HL-60 (cell line): ENCODE measurements at regions not wholly inside any gene's neighbourhood (a gene's known extent, or its start where the extent isn't known, plus 50 kb on each side); places are given as distances from the start of the nearest gene placed in this dataset.
"Not testable (repeated sequence)": the region's sequence is repeated elsewhere in the genome, so short reads cannot be mapped to it uniquely, and the experiment has no call there.

Experiments used
- DNase-seq, 2 experiments: peaks; one replicate each; pipeline ENCODE4 v3.0.0-alpha.2; 2010 to 2020; ENCODE audit warnings: low read depth in 1 of 2, low spot score in 1 of 2
- H3K27ac ChIP-seq: fragments of 250-450 bp; sonication (Bioruptor Pico); replicated peaks from 2 replicates; pipeline ENCODE4 v1.5.1; 2020; ENCODE audit warnings: mild to moderate bottlenecking, moderate library complexity
- H3K27me3 ChIP-seq: fragments of 250-450 bp; sonication (Bioruptor Pico); 2 replicates; pipeline ENCODE4 v1.5.1; 2021; ENCODE audit warnings: mild to moderate bottlenecking, moderate library complexity; ENCODE audit not compliant: insufficient read depth, poor library complexity, severe bottlenecking
- H3K4me3 ChIP-seq: replicated peaks from 2 replicates; pipeline ENCODE4 v1.5.1; 2011; ENCODE audit warnings: mild to moderate bottlenecking, control low read depth, low read length; ENCODE audit not compliant: insufficient read depth
- GABPA ChIP-seq: IDR thresholded peaks from 2 replicates; pipeline ENCODE4 v1.6.1; 2012; ENCODE audit warnings: low read depth
- POLR2AphosphoS5 ChIP-seq: IDR thresholded peaks from 2 replicates; pipeline ENCODE4 v1.6.1; 2012; ENCODE audit warnings: low read depth
- REST ChIP-seq: IDR thresholded peaks from 2 replicates; pipeline ENCODE4 v1.6.1; 2012; ENCODE audit warnings: low read depth; ENCODE audit not compliant: insufficient replicate concordance
- SPI1 ChIP-seq: IDR thresholded peaks from 2 replicates; pipeline ENCODE4 v1.6.1; 2012; ENCODE audit warnings: low read depth, mild to moderate bottlenecking, borderline replicate concordance
- TF ChIP-seq, protein P1 (sequence below): IDR thresholded peaks from one replicate; pipeline ENCODE4 v1.5.1; 2011; ENCODE audit warnings: low read length, control low read depth, inconsistent platforms; ENCODE audit not compliant: insufficient read depth

DNA sequence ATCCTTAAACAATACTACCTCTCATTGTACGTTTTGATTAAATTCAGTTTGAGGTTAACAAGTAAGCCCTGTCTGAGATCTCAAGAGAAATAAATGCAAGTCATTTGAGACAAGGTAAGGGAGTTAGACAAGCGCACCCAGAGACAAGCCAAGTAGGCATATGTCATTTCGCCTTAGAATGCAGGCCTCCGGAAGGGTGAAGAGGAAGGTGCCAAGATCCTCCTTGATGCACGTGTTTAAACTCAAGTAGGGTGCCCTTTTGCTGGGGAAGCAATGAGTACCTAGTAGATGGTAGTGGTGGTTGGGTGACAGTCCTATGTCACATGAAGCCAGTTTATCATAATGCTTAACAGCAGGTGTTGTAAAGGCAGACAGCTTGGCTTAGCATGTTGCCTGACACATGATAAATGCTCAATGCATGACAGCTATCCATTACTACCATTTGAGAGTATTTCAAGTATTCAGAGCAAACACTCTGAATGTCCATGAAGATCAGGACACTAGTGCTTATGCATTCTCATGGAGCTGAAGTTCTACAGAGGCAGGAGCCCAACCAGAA is 415.9 kb downstream of the TMEM135 start:
- TF ChIP-seq POLR2AphosphoS5 (no peak), GABPA (no peak)
- TF ChIP-seq, protein P1, sequence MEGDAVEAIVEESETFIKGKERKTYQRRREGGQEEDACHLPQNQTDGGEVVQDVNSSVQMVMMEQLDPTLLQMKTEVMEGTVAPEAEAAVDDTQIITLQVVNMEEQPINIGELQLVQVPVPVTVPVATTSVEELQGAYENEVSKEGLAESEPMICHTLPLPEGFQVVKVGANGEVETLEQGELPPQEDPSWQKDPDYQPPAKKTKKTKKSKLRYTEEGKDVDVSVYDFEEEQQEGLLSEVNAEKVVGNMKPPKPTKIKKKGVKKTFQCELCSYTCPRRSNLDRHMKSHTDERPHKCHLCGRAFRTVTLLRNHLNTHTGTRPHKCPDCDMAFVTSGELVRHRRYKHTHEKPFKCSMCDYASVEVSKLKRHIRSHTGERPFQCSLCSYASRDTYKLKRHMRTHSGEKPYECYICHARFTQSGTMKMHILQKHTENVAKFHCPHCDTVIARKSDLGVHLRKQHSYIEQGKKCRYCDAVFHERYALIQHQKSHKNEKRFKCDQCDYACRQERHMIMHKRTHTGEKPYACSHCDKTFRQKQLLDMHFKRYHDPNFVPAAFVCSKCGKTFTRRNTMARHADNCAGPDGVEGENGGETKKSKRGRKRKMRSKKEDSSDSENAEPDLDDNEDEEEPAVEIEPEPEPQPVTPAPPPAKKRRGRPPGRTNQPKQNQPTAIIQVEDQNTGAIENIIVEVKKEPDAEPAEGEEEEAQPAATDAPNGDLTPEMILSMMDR, result no peak
- Histone ChIP-seq H3K27ac (no peak overlapping the region), H3K4me3 (no peak overlapping the region), H3K27me3 (no peaks in the 10 kb centered on the region)
- DNase-seq, result no peak

GRCh38 chr11:87452025-87452424 is 414.3 kb downstream of the TMEM135 start:
- H3K4me3 ChIP-seq, H3K27ac ChIP-seq, H3K27me3 ChIP-seq, DNase-seq: not testable (repeated sequence)

DNA sequence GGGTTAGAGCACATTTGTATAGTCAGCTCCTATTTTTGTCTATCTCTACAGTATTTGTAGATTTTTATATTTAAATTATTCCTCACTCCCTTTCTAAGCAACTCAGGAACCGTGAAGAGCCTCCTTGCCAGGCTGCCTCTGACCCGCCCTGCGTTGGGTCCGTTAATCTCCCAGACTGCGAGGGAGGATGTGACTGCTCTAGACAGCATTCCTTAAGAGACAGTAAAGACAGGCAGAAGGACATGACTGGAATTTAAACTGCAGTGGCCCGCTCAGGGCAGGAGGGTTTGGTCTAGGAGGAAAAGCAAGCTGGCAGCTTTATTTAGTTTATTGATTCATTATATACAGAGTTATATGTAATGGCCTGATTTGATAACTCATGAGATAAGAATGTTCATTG is 413.7 kb downstream of the TMEM135 start:
- DNase-seq, result no peak
- H3K27me3 ChIP-seq, result no peaks in the 10 kb centered on the region
- TF ChIP-seq, protein P1, result no peak
- no peak for TF ChIP-seq SPI1
- no peak for TF ChIP-seq POLR2AphosphoS5
- no peak for TF ChIP-seq REST
- no peak for TF ChIP-seq GABPA
- no peak overlapping the region for H3K4me3 ChIP-seq
- H3K27ac ChIP-seq, result no peak overlapping the region

- no peak for DNase-seq
- no peak overlapping the region for H3K4me3 ChIP-seq
- TF ChIP-seq SPI1 (no peak), POLR2AphosphoS5 (no peak), REST (no peak), GABPA (no peak)
- TF ChIP-seq, protein P1, result no peak
- no peak overlapping the region for H3K27ac ChIP-seq
- no peaks in the 10 kb centered on the region for H3K27me3 ChIP-seq
Observed at GRCh38 chr11:87447606-87448005, 409.9 kb downstream of the TMEM135 start.
